SH-SY5Y (cell line): ENCODE measurements at regions not wholly inside any gene's neighbourhood (a gene's known extent, or its start where the extent isn't known, plus 50 kb on each side); places are given as distances from the start of the nearest gene placed in this dataset.

ENCODE experiments used
- GATA2 ChIP-seq: IDR thresholded peaks from 2 replicates; pipeline ENCODE4 v1.6.1; 2011; ENCODE audit warnings: mild to moderate bottlenecking, low read depth, low read length
- GATA3 ChIP-seq: IDR thresholded peaks from 2 replicates; pipeline ENCODE4 v1.6.1; 2011; ENCODE audit warnings: low read depth, mild to moderate bottlenecking, low read length, moderate library complexity

- TF ChIP-seq GATA3 (no peak), GATA2 (no peak)
These were observed 109.3 kb upstream of the HAND1 start for GRCh38 chr5:154587123-154588026.

GRCh38 chr5:154583671-154584177 lies 105.7 kb upstream of the HAND1 start:
- TF ChIP-seq GATA3 (no peak), GATA2 (peak; percentile 54)

GRCh38 chr5:154580422-154580821 lies 102.4 kb upstream of the HAND1 start:
- TF ChIP-seq GATA2 (no peak), GATA3 (no peak)

GRCh38 chr5:154577416-154577815 lies 99.4 kb upstream of the HAND1 start:
- TF ChIP-seq GATA3 = no peak
- TF ChIP-seq GATA2 = no peak

- TF ChIP-seq GATA3 (no peak), GATA2 (no peak)
These were observed 98.4 kb upstream of the HAND1 start for GRCh38 chr5:154576429-154576806.

- no peak for TF ChIP-seq GATA3
- TF ChIP-seq GATA2 = no peak
These were observed 97.8 kb upstream of the HAND1 start for GRCh38 chr5:154575546-154576428.

- TF ChIP-seq GATA2 (no peak), GATA3 (no peak)
These were observed 95.0 kb upstream of the HAND1 start for GRCh38 chr5:154573011-154573410.

GRCh38 chr5:154571325-154572035 lies 93.5 kb upstream of the HAND1 start:
- TF ChIP-seq GATA3 (no peak), GATA2 (no peak)

- TF ChIP-seq GATA3 = no peak
- no peak for TF ChIP-seq GATA2
These were observed 92.7 kb upstream of the HAND1 start for GRCh38 chr5:154570572-154571324.

- TF ChIP-seq GATA3 = no peak
- no peak for TF ChIP-seq GATA2
These were observed 90.6 kb upstream of the HAND1 start for GRCh38 chr5:154568589-154568988.

GRCh38 chr5:154567155-154567554 lies 89.1 kb upstream of the HAND1 start:
- no peak for TF ChIP-seq GATA2
- no peak for TF ChIP-seq GATA3

GRCh38 chr5:154566146-154566680 lies 88.2 kb upstream of the HAND1 start:
- TF ChIP-seq GATA3 (no peak), GATA2 (no peak)

- no peak for TF ChIP-seq GATA2
- no peak for TF ChIP-seq GATA3
These were observed 87.1 kb upstream of the HAND1 start for GRCh38 chr5:154565123-154565522.
